A673 (cell line): ENCODE measurements at regions not wholly inside any gene's neighbourhood (a gene's known extent, or its start where the extent isn't known, plus 50 kb on each side); places are given as distances from the start of the nearest gene placed in this dataset.

ENCODE experiments used
- BruUV-seq: library from RNA; stranded (reverse); fragments of 400-500 nt; replicated peaks from 2 replicates; lab custom pipeline; 2021; lab: Mats Ljungman, UMichigan
- CTCF ChIA-PET: fragments of 300-600 bp; sonication (Branson Sonifier 250); formaldehyde crosslinking; loops from one replicate; lab custom pipeline; 2022; ENCODE audit warnings: antibody characterized with exemption; lab: Charles Lee
- POLR2A ChIA-PET: fragments of 300-600 bp; sonication (Branson Sonifier 250); formaldehyde crosslinking; loops from one replicate; lab custom pipeline; 2022; ENCODE audit warnings: antibody characterized with exemption; ENCODE audit not compliant: low non-redundant PET; lab: Charles Lee
- DNase-seq: peaks from one replicate; pipeline ENCODE4 v3.0.0-alpha.2; 2015; ENCODE audit warnings: low spot score
- H3K27ac ChIP-seq: fragments of 200-600 bp; sonication (generic); 2 replicates; pipeline ENCODE4 v1.5.1; 2016; ENCODE audit warnings: mixed run types, low read depth, mild to moderate bottlenecking, mixed read lengths, antibody characterized with exemption, low read length; ENCODE audit not compliant: poor library complexity, severe bottlenecking
- H3K27me3 ChIP-seq: fragments of 200-600 bp; sonication (generic); replicated peaks from 2 replicates; pipeline ENCODE4 v1.6.1; 2017; ENCODE audit warnings: mixed run types, low read depth, mild to moderate bottlenecking, mixed read lengths, antibody characterized with exemption, low read length; ENCODE audit not compliant: insufficient read depth, poor library complexity
- H3K36me3 ChIP-seq: fragments of 200-600 bp; sonication (generic); 2 replicates; pipeline ENCODE4 v1.6.1; 2016; ENCODE audit warnings: mixed run types, mild to moderate bottlenecking, mixed read lengths, antibody characterized with exemption, low read length; ENCODE audit not compliant: insufficient read depth, poor library complexity, severe bottlenecking
- H3K4me1 ChIP-seq: fragments of 200-600 bp; sonication (generic); 2 replicates; pipeline ENCODE4 v1.6.1; 2017; ENCODE audit warnings: mixed run types, mild to moderate bottlenecking, mixed read lengths, antibody characterized with exemption, low read length; ENCODE audit not compliant: insufficient read depth, poor library complexity, severe bottlenecking
- H3K4me3 ChIP-seq: fragments of 200-600 bp; sonication (generic); 2 replicates; pipeline ENCODE4 v1.5.1; 2016; ENCODE audit warnings: low read depth, mixed run types, mild to moderate bottlenecking, mixed read lengths, low read length; ENCODE audit not compliant: poor library complexity, severe bottlenecking
- H3K9me3 ChIP-seq: fragments of 200-600 bp; sonication (generic); 2 replicates; pipeline ENCODE4 v1.6.1; 2016; ENCODE audit warnings: mixed run types, low read depth, mild to moderate bottlenecking, mixed read lengths, antibody characterized with exemption, low read length; ENCODE audit not compliant: poor library complexity, severe bottlenecking
- CTCF ChIP-seq: fragments of 300-800, 200-600 bp; sonication (generic); conservative IDR thresholded peaks from 2 replicates; pipeline ENCODE4 v1.5.1; 2017; ENCODE audit warnings: low read depth, mild to moderate bottlenecking, antibody characterized with exemption, low read length, moderate library complexity, mixed read lengths
- EZH2 ChIP-seq: fragments of 200-600 bp; sonication (generic); IDR thresholded peaks from 2 replicates; pipeline ENCODE4 v1.6.1; 2017; ENCODE audit warnings: borderline replicate concordance, low read depth, mild to moderate bottlenecking, mixed read lengths, antibody characterized with exemption, low read length; ENCODE audit not compliant: poor library complexity, severe bottlenecking
- intact Hi-C: fragments of 100-400 bp; cut with micrococcal nuclease; formaldehyde crosslinking; loops from one replicate; pipeline ENCODE4 v1.10.0; 2022; ENCODE audit not compliant: unreplicated experiment

- CTCF ChIA-PET, result no interaction called here
- BruUV-seq, result no TSS peak
- DNase-seq, result no peak
These were observed 276.8 kb upstream of the FIGN start for GRCh38 chr2:164012581-164012980.

GRCh38 chr2:164009756-164010337 is 274.0 kb upstream of the FIGN start:
- H3K27ac ChIP-seq, result no peak overlapping the region
- CTCF ChIA-PET, result no interaction called here
- no TSS peak for BruUV-seq

More at GRCh38 chr2:164012581-164012980, 276.8 kb upstream of the FIGN start:
- POLR2A ChIA-PET, result interaction anchor here (0.7 kb wide), 1 partner anchor 1620 kb away, joined by 6 read pairs; no protein-coding TSS in a partner anchor
- no peak for TF ChIP-seq EZH2
- no peak for TF ChIP-seq CTCF
- H3K27me3 ChIP-seq, result peaks cover 51% of the 10 kb centered on the region
- H3K4me3 ChIP-seq, result no peak overlapping the region
- H3K27ac ChIP-seq, result no peak overlapping the region
- H3K9me3 ChIP-seq, result no peaks in the 10 kb centered on the region
- intact Hi-C loops, result no loop called here
- no peaks in the 10 kb centered on the region for H3K36me3 ChIP-seq
- no peaks in the 10 kb centered on the region for H3K4me1 ChIP-seq

GRCh38 chr2:164008752-164009151 is 272.9 kb upstream of the FIGN start:
- DNase-seq, result no peak
- peaks cover 35% of the 10 kb centered on the region for H3K27me3 ChIP-seq
- no peaks in the 10 kb centered on the region for H3K9me3 ChIP-seq
- TF ChIP-seq CTCF (no peak), EZH2 (no peak)
- no peak overlapping the region for H3K4me3 ChIP-seq
- BruUV-seq, result no TSS peak
- H3K4me1 ChIP-seq, result no peaks in the 10 kb centered on the region
- no peak overlapping the region for H3K27ac ChIP-seq
- intact Hi-C loops, result no loop called here
- ChIA-PET CTCF (no interaction called here), POLR2A (no interaction called here)
- H3K36me3 ChIP-seq, result no peaks in the 10 kb centered on the region

More at GRCh38 chr2:164009756-164010337, 274.0 kb upstream of the FIGN start:
- H3K27me3 ChIP-seq, result peaks cover 35% of the 10 kb centered on the region
- intact Hi-C loops, result no loop called here
- DNase-seq, result no peak
- POLR2A ChIA-PET, result no interaction called here
- no peak overlapping the region for H3K4me3 ChIP-seq
- no peaks in the 10 kb centered on the region for H3K36me3 ChIP-seq
- TF ChIP-seq EZH2 (no peak), CTCF (no peak)
- no peaks in the 10 kb centered on the region for H3K4me1 ChIP-seq
- H3K9me3 ChIP-seq, result no peaks in the 10 kb centered on the region
